Ramos (cell line): ENCODE measurements at regions not wholly inside any gene's neighbourhood (a gene's known extent, or its start where the extent isn't known, plus 50 kb on each side); places are given as distances from the start of the nearest gene placed in this dataset.

Source experiments
- in situ Hi-C: fragments of 300-500 bp; cut with MboI; formaldehyde crosslinking; loops from one replicate; pipeline ENCODE4 v1.14.3; 2022; ENCODE audit warnings: low sequenced_read_pairs; ENCODE audit not compliant: unreplicated experiment

- in situ Hi-C loops: no loop called here
Measured at GRCh38 chr22:48258064-48258701, 1495.7 kb downstream of the TBC1D22A start.

- in situ Hi-C loops: no loop called here
Measured at GRCh38 chr22:48257685-48258055, 1495.2 kb downstream of the TBC1D22A start.

GRCh38 chr22:48256776-48257684 lies 1494.6 kb downstream of the TBC1D22A start:
- in situ Hi-C loops: no loop called here

GRCh38 chr22:48256041-48256739 lies 1493.7 kb downstream of the TBC1D22A start:
- in situ Hi-C loops: no loop called here

DNA sequence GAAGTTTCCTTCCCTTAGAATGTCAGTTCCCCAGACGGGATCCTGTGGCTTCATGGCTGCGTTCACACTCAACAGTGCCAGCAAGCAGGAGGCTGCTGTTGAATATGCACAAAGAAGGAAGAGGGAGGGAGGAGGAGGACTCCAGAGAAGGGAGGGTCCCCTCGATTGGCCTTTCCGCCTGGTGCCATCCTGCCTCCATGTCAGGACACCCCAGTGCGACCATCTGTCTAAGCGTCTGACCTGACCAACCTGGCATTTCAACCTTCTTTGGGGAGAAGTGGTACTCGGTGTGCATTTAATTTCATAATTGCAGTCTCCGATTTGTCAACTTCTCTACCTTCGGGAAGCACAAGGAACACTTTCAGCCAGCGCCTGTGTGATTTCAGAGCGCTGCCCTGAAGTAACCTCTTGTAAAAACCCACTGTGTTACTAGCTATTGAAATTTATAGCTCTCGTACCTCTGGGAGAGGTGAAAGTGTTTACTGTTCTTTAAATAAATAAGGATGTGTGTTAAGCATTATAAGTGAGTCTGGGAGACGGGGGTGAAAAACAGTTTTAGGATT lies 1491.9 kb downstream of the TBC1D22A start:
- in situ Hi-C loops: no loop called here

- in situ Hi-C loops: no loop called here
Measured at GRCh38 chr22:48253573-48253972, 1491.1 kb downstream of the TBC1D22A start.

DNA sequence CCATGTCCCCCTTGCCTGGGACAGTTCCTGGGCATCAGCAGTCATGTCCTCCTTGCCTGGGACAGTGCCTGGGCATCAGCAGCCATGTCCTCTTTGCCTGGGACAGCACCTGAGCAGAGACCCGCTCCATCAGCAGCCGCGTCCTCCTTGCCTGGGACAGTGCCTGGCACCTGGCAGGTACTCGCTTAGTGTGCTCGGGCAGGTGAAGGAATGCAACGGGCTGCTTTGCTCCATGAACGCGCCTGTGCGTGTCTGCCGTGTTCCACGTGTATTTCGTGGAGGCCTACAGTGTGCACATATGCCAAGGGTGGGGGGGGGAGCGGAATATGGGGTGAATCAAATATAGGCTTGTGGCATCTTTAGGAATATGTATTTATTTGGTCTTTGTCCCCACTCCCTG lies 1490.7 kb downstream of the TBC1D22A start:
- in situ Hi-C loops: no loop called here

- in situ Hi-C loops: no loop called here
Measured at GRCh38 chr22:48251629-48252028, 1489.2 kb downstream of the TBC1D22A start.

DNA sequence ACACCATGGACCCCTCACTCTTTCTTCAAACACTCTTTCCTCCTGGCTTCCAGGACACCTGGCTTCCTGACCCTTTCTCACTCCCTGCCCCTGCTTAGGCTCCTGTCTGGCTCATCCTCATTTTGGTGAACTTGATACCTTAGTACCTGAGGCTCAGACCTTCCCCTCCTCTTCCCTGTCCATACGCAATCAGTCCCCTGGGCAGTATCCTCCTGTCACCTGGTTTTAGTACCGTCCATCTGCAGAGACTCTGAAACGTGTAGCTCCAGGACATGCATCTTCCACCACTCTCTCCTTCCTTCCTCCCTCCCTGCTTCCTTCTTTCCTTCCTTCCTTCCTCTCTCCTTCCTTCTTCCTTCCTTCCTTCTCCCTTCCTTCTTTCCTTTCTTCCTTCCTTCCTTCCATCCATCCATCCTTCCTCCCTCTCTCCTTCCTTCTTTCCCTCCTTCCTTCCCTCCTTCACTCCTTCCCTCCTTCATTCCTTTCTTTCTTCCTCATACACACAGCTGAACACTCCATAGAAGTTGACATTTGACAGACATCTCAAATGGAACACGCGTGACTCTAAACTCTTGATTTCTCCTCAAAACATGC lies 1488.6 kb downstream of the TBC1D22A start:
- in situ Hi-C loops: no loop called here

DNA sequence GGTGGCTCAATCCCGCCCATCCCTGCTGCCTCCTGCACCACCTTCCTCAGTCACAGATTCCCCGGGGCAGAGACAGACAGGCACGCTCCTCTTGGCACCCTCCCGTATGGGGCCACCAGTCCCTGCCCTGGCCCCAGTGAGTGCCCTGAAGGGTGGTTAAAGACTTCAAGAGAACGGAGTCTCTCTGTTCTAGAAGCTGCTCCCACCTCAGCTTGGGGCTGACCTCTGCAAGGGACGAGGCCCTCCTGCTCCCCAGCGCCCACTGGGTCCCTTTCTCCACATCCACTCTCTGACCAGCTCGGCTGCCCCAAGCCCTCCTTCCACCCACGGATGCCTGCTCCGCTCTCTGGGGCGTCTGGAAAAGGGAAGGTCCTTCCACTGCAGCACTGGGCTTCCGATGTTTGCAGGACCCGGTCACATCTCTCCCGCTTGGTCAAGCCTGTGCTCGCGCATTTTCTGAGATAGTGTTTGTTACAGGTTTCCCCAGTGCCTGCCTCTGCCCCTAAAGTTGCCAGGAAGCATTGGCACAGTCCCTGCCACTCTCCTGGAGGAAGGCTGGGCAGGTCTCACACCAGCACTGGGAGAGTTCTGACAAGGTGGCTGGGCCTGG lies 1487.9 kb downstream of the TBC1D22A start:
- in situ Hi-C loops: no loop called here

DNA sequence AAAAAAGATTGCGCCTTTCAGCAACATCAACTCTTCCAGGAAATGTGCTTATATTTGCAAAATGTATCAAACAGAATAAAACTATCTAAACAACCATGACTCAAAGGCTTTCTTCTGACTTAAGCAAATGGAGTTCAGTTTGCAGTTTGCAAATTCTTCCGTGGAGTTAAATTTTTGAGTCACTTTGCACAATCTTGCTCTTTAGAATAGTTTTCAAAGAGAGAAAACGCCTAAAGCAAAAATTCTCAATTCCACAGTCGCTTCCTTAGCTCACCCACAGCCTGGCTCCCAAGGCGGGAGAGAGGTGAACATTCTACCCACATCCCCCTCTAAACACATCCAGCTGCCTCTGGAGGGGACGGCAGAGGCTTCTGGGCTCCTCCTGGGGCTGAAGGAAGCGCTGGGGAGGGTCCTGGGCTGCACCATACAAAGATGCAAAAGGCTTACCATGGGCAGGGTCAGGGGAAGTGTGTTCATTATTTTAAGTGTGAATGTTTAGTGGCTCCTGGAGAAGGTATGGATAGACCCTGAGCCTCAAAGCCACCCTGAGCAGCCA lies 1487.3 kb downstream of the TBC1D22A start:
- in situ Hi-C loops: no loop called here

GRCh38 chr22:48248901-48249455 lies 1486.5 kb downstream of the TBC1D22A start:
- in situ Hi-C loops: no loop called here

DNA sequence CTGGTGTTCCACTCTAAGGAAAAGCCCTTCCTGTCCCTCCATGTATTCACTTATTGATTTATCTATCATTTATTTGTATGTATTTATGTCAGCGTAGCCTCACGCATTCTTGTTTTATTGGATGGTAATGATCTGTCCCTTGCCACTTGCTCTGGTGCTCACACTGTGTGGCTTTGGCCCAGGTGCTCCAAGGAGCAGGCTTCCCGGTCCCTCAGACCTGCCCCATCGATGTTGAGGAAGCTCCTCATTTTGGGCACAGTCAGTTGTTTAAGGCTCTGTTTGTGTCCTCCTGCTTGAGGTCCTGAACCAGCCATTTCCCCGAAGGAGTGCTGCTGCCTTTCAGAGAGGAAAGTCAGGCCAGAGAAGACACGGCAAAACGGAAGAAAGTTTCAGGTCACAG lies 1485.4 kb downstream of the TBC1D22A start:
- in situ Hi-C loops: no loop called here

DNA sequence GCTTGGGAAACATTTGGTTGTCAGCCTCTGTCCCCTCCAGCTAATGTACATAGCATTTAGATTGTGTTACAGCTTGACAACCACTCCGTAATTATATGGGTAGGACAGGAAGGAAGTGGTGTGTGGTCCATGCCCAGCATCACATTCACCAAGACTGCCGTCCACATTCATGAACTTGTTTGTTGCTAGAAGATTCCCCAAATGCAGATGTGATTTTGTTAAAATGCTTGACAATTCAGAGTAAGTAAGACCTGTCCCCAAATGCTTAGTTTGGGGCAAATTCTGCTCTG lies 1482.7 kb downstream of the TBC1D22A start:
- in situ Hi-C loops: no loop called here

GRCh38 chr22:48244388-48245195 lies 1482.1 kb downstream of the TBC1D22A start:
- in situ Hi-C loops: no loop called here

- in situ Hi-C loops: no loop called here
Measured at GRCh38 chr22:48242461-48242864, 1480.0 kb downstream of the TBC1D22A start.

- in situ Hi-C loops: no loop called here
Measured at GRCh38 chr22:48241658-48242057, 1479.2 kb downstream of the TBC1D22A start.

DNA sequence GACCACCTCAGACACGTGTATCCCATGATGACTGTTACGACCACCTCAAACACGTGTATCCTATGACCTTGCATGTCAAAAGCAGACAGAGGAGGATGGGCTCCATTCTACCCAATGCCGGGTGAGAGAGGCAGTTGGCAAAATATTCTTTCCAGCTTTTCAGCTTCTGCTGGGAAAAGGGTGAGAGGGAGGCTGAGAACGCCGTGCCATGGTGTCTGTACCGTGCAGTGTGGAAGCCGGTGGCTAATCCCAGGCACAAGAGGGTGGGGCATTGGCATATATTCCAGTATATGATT lies 1478.4 kb downstream of the TBC1D22A start:
- in situ Hi-C loops: no loop called here
